ENCODE measurements at regions not wholly inside any gene's neighbourhood (a gene's known extent, or its start where the extent isn't known, plus 50 kb on each side); places are given as distances from the start of the nearest gene placed in this dataset.
A peak's percentile ranks its signal among the peaks of the same experiment; 100 is the strongest.

DNA sequence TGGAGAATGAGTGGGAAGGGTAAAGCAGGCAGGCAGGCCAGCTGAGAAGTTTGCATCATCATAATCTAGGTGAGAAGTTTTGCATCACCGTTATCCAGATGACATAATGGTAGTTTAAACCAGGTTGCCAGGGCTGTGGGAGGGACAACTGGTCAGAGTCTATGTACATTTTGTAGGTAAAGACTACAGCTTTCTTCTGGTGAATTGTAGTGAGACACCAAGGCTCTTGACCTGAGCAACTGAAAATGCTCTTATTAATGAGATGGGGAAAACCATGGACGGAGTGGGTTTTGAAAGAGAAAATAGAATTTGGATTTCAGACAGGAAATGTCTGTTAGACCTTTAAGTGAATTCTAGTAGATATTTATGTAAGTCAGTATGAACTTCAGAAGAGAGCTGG lies 76.0 kb upstream of the VEGFC start:
- no peaks in the 10 kb centered on the region for H3K4me1 ChIP-seq (ENCODE audit: insufficient read depth, low read length)
- TF ChIP-seq, protein P1, sequence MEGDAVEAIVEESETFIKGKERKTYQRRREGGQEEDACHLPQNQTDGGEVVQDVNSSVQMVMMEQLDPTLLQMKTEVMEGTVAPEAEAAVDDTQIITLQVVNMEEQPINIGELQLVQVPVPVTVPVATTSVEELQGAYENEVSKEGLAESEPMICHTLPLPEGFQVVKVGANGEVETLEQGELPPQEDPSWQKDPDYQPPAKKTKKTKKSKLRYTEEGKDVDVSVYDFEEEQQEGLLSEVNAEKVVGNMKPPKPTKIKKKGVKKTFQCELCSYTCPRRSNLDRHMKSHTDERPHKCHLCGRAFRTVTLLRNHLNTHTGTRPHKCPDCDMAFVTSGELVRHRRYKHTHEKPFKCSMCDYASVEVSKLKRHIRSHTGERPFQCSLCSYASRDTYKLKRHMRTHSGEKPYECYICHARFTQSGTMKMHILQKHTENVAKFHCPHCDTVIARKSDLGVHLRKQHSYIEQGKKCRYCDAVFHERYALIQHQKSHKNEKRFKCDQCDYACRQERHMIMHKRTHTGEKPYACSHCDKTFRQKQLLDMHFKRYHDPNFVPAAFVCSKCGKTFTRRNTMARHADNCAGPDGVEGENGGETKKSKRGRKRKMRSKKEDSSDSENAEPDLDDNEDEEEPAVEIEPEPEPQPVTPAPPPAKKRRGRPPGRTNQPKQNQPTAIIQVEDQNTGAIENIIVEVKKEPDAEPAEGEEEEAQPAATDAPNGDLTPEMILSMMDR (IDR thresholded peaks at IDR 0.05; ENCODE audit: extremely low read depth, low read depth, low read length) = no peak
- H2AFZ ChIP-seq (ENCODE audit: low read length) = peak overlapping the region; percentile 50
- H3K27me3 ChIP-seq (ENCODE audit: insufficient read depth, low read length) = no peaks in the 10 kb centered on the region
- no peak overlapping the region for H3K4me2 ChIP-seq (ENCODE audit: insufficient read depth, low read length)
- H3K79me2 ChIP-seq (ENCODE audit: insufficient read depth, low read length) = no peaks in the 10 kb centered on the region
- DNase-seq (ENCODE audit: insufficient read length, low spot score, missing footprints) = no peak
- H3K36me3 ChIP-seq (ENCODE audit: insufficient read depth, low read length) = no peaks in the 10 kb centered on the region
- no peaks in the 10 kb centered on the region for H4K20me1 ChIP-seq (ENCODE audit: insufficient read depth, low read length)
- H3K4me3 ChIP-seq (ENCODE audit: insufficient read depth, low read length) = no peak overlapping the region
- H3K9me3 ChIP-seq (ENCODE audit: low read depth, low read length) = no peaks in the 10 kb centered on the region
- H3K27ac ChIP-seq (ENCODE audit: low read depth, low read length) = no peak overlapping the region

DNA sequence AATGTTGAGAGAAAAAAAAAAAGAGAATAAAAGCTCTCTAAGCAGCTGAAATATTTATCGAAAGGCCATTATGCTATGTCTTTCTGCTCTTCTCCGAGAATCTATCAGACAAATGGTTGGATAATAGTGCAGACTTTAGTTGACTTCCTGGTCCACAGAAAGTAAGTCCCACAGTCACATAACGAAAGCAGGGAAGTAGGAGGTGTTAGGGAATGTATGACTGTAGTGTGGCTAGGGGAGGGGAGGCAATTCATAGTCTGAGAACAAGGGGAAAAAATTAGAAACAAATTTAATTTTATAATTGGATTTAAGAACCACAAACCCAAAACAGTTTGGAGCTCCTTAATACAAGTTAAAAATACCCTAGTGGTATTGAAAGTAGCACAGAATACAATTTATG lies 79.7 kb upstream of the VEGFC start:
- Histone ChIP-seq H3K4me1 (ENCODE audit: insufficient read depth, low read length) (peaks cover 15% of the 10 kb centered on the region), H4K20me1 (ENCODE audit: insufficient read depth, low read length) (no peaks in the 10 kb centered on the region), H3K27ac (ENCODE audit: low read depth, low read length) (peak overlapping the region; percentile 7), H3K9me3 (ENCODE audit: low read depth, low read length) (no peaks in the 10 kb centered on the region), H3K27me3 (ENCODE audit: insufficient read depth, low read length) (no peaks in the 10 kb centered on the region), H3K4me2 (ENCODE audit: insufficient read depth, low read length) (peak overlapping the region; percentile 13), H2AFZ (ENCODE audit: low read length) (peak overlapping the region; percentile 67), H3K79me2 (ENCODE audit: insufficient read depth, low read length) (peaks cover 10% of the 10 kb centered on the region), H3K4me3 (ENCODE audit: insufficient read depth, low read length) (no peak overlapping the region), H3K36me3 (ENCODE audit: insufficient read depth, low read length) (no peaks in the 10 kb centered on the region)
- TF ChIP-seq, protein P1 (IDR thresholded peaks at IDR 0.05; ENCODE audit: extremely low read depth, low read depth, low read length) = no peak
- DNase-seq (ENCODE audit: insufficient read length, low spot score, missing footprints) = no peak

DNA sequence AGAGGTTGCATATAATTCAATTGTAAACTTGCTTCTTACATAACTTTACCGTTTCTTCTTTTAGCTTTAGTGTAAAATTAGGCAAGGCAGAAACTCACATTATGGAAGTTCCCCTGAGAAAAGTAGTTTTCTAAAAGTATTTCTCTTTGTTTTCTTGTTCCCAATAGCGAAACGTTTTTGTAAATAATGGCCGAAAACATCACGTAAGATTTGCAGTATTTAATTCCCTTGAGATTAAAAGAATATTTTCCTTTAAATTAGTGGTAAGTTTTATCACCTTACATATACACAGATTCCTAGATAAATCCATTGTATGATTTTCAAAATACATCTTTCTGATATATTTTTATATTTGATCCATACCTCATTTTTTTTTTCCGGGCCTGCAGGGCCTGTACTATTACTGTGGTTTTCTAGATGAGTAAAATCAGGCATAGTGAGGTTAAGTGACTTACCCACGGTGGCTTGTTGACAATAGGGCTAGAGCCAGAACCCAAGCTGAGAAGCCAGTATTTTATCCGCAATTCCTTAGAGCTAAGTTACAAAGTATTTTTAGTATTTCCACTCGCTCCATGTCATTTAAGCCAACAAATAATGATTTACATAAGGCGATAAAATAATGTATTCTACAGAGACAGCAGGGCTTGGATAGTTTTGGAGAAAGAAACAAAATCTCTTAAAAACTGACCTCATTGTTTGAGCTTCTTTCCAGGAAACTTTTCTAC lies 82.2 kb upstream of the VEGFC start:
- no peak for DNase-seq (ENCODE audit: insufficient read length, low spot score, missing footprints)
- peak overlapping the region; percentile 65 for H3K27ac ChIP-seq (ENCODE audit: low read depth, low read length)
- no peaks in the 10 kb centered on the region for H3K36me3 ChIP-seq (ENCODE audit: insufficient read depth, low read length)
- peaks cover 15% of the 10 kb centered on the region for H3K79me2 ChIP-seq (ENCODE audit: insufficient read depth, low read length)
- no peaks in the 10 kb centered on the region for H4K20me1 ChIP-seq (ENCODE audit: insufficient read depth, low read length)
- peaks cover 15% of the 10 kb centered on the region for H3K4me1 ChIP-seq (ENCODE audit: insufficient read depth, low read length)
- no peaks in the 10 kb centered on the region for H3K27me3 ChIP-seq (ENCODE audit: insufficient read depth, low read length)
- H3K4me2 ChIP-seq (ENCODE audit: insufficient read depth, low read length) = peak overlapping the region; percentile 57
- H2AFZ ChIP-seq (ENCODE audit: low read length) = peak overlapping the region; percentile 72
- TF ChIP-seq, protein P1 (IDR thresholded peaks at IDR 0.05; ENCODE audit: extremely low read depth, low read depth, low read length) = no peak
- no peaks in the 10 kb centered on the region for H3K9me3 ChIP-seq (ENCODE audit: low read depth, low read length)
- H3K4me3 ChIP-seq (ENCODE audit: insufficient read depth, low read length) = no peak overlapping the region

DNA sequence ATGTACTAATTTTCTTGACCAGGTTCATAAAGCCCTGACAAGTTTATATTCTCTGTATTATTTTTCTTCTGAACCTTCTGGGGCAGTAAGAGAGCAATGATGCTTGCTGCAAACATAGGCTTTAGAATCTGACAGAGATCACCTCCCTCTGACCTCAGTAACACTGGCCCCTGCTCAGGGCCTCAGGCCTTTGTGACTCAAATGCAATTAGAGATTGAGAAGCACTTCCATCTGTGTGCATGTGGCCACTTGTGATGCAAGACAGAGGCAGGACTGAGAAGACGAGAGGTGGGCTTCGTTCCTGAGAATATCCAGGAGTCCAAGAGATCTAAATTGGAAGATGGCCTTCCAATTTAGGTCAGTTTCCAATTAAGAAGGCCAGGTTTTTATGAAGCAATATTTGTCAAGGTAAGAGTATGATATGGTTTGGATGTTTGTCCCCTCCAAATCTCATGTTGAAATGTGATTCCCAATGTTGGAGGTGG lies 82.8 kb upstream of the VEGFC start:
- no peaks in the 10 kb centered on the region for H3K36me3 ChIP-seq (ENCODE audit: insufficient read depth, low read length)
- H3K9me3 ChIP-seq (ENCODE audit: low read depth, low read length) = no peaks in the 10 kb centered on the region
- no peaks in the 10 kb centered on the region for H4K20me1 ChIP-seq (ENCODE audit: insufficient read depth, low read length)
- H3K27ac ChIP-seq (ENCODE audit: low read depth, low read length) = peak overlapping the region; percentile 65
- H3K4me3 ChIP-seq (ENCODE audit: insufficient read depth, low read length) = no peak overlapping the region
- peaks cover 21% of the 10 kb centered on the region for H3K79me2 ChIP-seq (ENCODE audit: insufficient read depth, low read length)
- peak overlapping the region; percentile 57 for H3K4me2 ChIP-seq (ENCODE audit: insufficient read depth, low read length)
- TF ChIP-seq, protein P1 (IDR thresholded peaks at IDR 0.05; ENCODE audit: extremely low read depth, low read depth, low read length) = no peak
- peaks cover 15% of the 10 kb centered on the region for H3K4me1 ChIP-seq (ENCODE audit: insufficient read depth, low read length)
- no peaks in the 10 kb centered on the region for H3K27me3 ChIP-seq (ENCODE audit: insufficient read depth, low read length)
- no peak for DNase-seq (ENCODE audit: insufficient read length, low spot score, missing footprints)
- peak overlapping the region; percentile 72 for H2AFZ ChIP-seq (ENCODE audit: low read length)
